DOHH2 (cell line): ENCODE measurements at regions not wholly inside any gene's neighbourhood (a gene's known extent, or its start where the extent isn't known, plus 50 kb on each side); places are given as distances from the start of the nearest gene placed in this dataset.

Experiments
- EZH2phosphoT487 ChIP-seq: fragments of 200-600 bp; sonication (generic); IDR thresholded peaks from 2 replicates; pipeline ENCODE4 v1.6.1; 2017; ENCODE audit warnings: borderline replicate concordance, mild to moderate bottlenecking, antibody characterized with exemption, low read length, moderate library complexity, mixed read lengths
- TF ChIP-seq, protein P1 (sequence below): fragments of 200-600 bp; sonication (generic); IDR thresholded peaks from one replicate; pipeline ENCODE4 v1.5.1; 2014; ENCODE audit warnings: antibody characterized with exemption, mild to moderate bottlenecking, low read depth, low read length; ENCODE audit not compliant: poor library complexity, severe bottlenecking

DNA sequence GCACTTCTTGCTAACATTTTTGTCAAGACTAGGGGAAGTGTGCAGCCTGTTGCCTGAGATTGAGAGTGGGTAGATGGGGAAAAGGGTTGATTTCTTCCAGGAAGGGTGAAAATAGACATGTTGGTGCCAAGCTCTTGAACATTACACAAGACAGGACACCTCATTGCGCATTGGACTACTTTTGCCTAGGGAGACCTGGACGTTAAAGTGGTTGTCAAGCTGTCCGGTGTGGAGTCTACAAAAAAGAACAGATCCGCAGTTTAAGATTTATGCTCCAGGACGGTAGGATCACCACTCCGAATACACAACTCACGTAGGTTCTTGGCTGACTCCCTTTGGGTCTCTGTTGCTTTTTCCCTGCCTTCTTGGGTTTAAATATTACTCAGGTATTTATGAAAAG lies 56.3 kb upstream of the LRIG1 start:
- TF ChIP-seq, protein P1, sequence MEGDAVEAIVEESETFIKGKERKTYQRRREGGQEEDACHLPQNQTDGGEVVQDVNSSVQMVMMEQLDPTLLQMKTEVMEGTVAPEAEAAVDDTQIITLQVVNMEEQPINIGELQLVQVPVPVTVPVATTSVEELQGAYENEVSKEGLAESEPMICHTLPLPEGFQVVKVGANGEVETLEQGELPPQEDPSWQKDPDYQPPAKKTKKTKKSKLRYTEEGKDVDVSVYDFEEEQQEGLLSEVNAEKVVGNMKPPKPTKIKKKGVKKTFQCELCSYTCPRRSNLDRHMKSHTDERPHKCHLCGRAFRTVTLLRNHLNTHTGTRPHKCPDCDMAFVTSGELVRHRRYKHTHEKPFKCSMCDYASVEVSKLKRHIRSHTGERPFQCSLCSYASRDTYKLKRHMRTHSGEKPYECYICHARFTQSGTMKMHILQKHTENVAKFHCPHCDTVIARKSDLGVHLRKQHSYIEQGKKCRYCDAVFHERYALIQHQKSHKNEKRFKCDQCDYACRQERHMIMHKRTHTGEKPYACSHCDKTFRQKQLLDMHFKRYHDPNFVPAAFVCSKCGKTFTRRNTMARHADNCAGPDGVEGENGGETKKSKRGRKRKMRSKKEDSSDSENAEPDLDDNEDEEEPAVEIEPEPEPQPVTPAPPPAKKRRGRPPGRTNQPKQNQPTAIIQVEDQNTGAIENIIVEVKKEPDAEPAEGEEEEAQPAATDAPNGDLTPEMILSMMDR = no peak
- TF ChIP-seq EZH2phosphoT487 = no peak
